Activated CD8-positive, alpha-beta T cell treated with anti-CD3 and anti-CD28 coated beads for 36 hours (primary cell): ENCODE measurements at regions not wholly inside any gene's neighbourhood (a gene's known extent, or its start where the extent isn't known, plus 50 kb on each side); places are given as distances from the start of the nearest gene placed in this dataset.
"Not testable (repeated sequence)": the region's sequence is repeated elsewhere in the genome, so short reads cannot be mapped to it uniquely, and the experiment has no call there.

Source experiments
- ATAC-seq: fragments of 200-7000 bp; cut with Tn5 transposase; one replicate; pipeline ENCODE4 v1.10.0; 2021; ENCODE audit warnings: mild to moderate bottlenecking, moderate library complexity
- CTCF ChIA-PET: fragments of 350-600 bp; sonication (Branson Sonifier 250); formaldehyde crosslinking; loops from one replicate; lab custom pipeline; 2021; ENCODE audit warnings: antibody characterized with exemption; lab: Charles Lee
- POLR2A ChIA-PET: fragments of 350-600 bp; sonication (Branson Sonifier 250); formaldehyde crosslinking; loops from one replicate; lab custom pipeline; 2021; ENCODE audit warnings: antibody characterized with exemption; lab: Charles Lee
- DNase-seq: peaks from one replicate; pipeline ENCODE4 v3.0.0-alpha.2; 2020
- H3K27ac Mint-ChIP-seq: one replicate; pipeline ENCODE4 v1.8.0; 2021; ENCODE audit warnings: mild to moderate bottlenecking, mixed read lengths
- H3K27me3 Mint-ChIP-seq: one replicate; pipeline ENCODE4 v1.8.0; 2021; ENCODE audit warnings: mixed read lengths
- H3K36me3 Mint-ChIP-seq: one replicate; pipeline ENCODE4 v1.8.0; 2021; ENCODE audit warnings: low read depth, mixed read lengths
- H3K4me1 Mint-ChIP-seq: one replicate; pipeline ENCODE4 v1.8.0; 2021; ENCODE audit warnings: low read depth, mixed read lengths
- H3K4me3 Mint-ChIP-seq: one replicate; pipeline ENCODE4 v1.8.0; 2021; ENCODE audit warnings: mild to moderate bottlenecking, moderate library complexity, mixed read lengths
- H3K9me3 Mint-ChIP-seq: one replicate; pipeline ENCODE4 v1.8.0; 2021; ENCODE audit warnings: mixed read lengths
- CTCF ChIP-seq: fragments of 200-600 bp; IDR thresholded peaks from one replicate; pipeline ENCODE4 v1.8.0; 2022; ENCODE audit warnings: antibody characterized with exemption, mild to moderate bottlenecking
- intact Hi-C: fragments of 100-400 bp; cut with micrococcal nuclease; formaldehyde crosslinking; loops from one replicate; pipeline ENCODE4 v1.10.0; 2022

- DNase-seq (no peak), ATAC-seq (no peak)
- Mint-ChIP-seq H3K27me3 (no peaks in the 10 kb centered on the region), H3K27ac (no peak overlapping the region), H3K9me3 (peaks cover 9% of the 10 kb centered on the region), H3K4me3 (no peak overlapping the region), H3K4me1 (no peaks in the 10 kb centered on the region), H3K36me3 (no peaks in the 10 kb centered on the region)
- TF ChIP-seq CTCF, result no peak
- POLR2A ChIA-PET, result no interaction called here
- CTCF ChIA-PET, result no interaction called here
- intact Hi-C loops, result no loop called here
These were observed 180.6 kb upstream of the HTR1E start for GRCh38 chr6:86756640-86757229.

GRCh38 chr6:86744048-86744447 lies 193.3 kb upstream of the HTR1E start:
- intact Hi-C loops, result no loop called here
- ATAC-seq, result no peak
- no peak overlapping the region for H3K27ac Mint-ChIP-seq
- H3K36me3 Mint-ChIP-seq, result no peaks in the 10 kb centered on the region
- TF ChIP-seq CTCF, result no peak
- H3K9me3 Mint-ChIP-seq, result peaks cover 4% of the 10 kb centered on the region
- ChIA-PET POLR2A (no interaction called here), CTCF (no interaction called here)
- H3K4me1 Mint-ChIP-seq, result no peaks in the 10 kb centered on the region
- H3K4me3 Mint-ChIP-seq, result no peak overlapping the region
- DNase-seq, result no peak
- no peaks in the 10 kb centered on the region for H3K27me3 Mint-ChIP-seq

GRCh38 chr6:86738078-86738477 lies 199.2 kb upstream of the HTR1E start:
- Mint-ChIP-seq H3K4me1 (no peaks in the 10 kb centered on the region), H3K27me3 (no peaks in the 10 kb centered on the region), H3K27ac (no peak overlapping the region), H3K9me3 (peaks cover 11% of the 10 kb centered on the region), H3K36me3 (no peaks in the 10 kb centered on the region), H3K4me3 (no peak overlapping the region)
- intact Hi-C loops, result no loop called here
- CTCF ChIA-PET, result no interaction called here
- no peak for ATAC-seq
- no peak for DNase-seq
- POLR2A ChIA-PET, result no interaction called here
- no peak for TF ChIP-seq CTCF

GRCh38 chr6:86731631-86732030 lies 205.7 kb upstream of the HTR1E start:
- intact Hi-C loops, H3K4me3 Mint-ChIP-seq, ATAC-seq, H3K27ac Mint-ChIP-seq, H3K4me1 Mint-ChIP-seq, H3K27me3 Mint-ChIP-seq, POLR2A ChIA-PET, H3K9me3 Mint-ChIP-seq, CTCF ChIA-PET, DNase-seq, H3K36me3 Mint-ChIP-seq: not testable (repeated sequence)

GRCh38 chr6:86730772-86731171 lies 206.6 kb upstream of the HTR1E start:
- H3K4me3 Mint-ChIP-seq, CTCF ChIA-PET, H3K27me3 Mint-ChIP-seq: not testable (repeated sequence)

GRCh38 chr6:86730216-86730615 lies 207.1 kb upstream of the HTR1E start:
- TF ChIP-seq CTCF, result no peak
- ATAC-seq (no peak), DNase-seq (no peak)
- Mint-ChIP-seq H3K4me1 (no peaks in the 10 kb centered on the region), H3K4me3 (no peak overlapping the region), H3K9me3 (peaks cover 4% of the 10 kb centered on the region), H3K27me3 (no peaks in the 10 kb centered on the region), H3K27ac (no peak overlapping the region), H3K36me3 (no peaks in the 10 kb centered on the region)
- ChIA-PET CTCF (no interaction called here), POLR2A (no interaction called here)
- intact Hi-C loops, result no loop called here

More at GRCh38 chr6:86730772-86731171, 206.6 kb upstream of the HTR1E start:
- H3K36me3 Mint-ChIP-seq, intact Hi-C loops, H3K9me3 Mint-ChIP-seq, H3K4me1 Mint-ChIP-seq, DNase-seq, POLR2A ChIA-PET, ATAC-seq, H3K27ac Mint-ChIP-seq: not testable (repeated sequence)
